ENCODE measurements at regions not wholly inside any gene's neighbourhood (a gene's known extent, or its start where the extent isn't known, plus 50 kb on each side); places are given as distances from the start of the nearest gene placed in this dataset.

GRCh38 chr4:119788349-119789266 is 160.0 kb upstream of the PDE5A start:
- H3K9ac ChIP-seq (ENCODE audit: insufficient read depth, low read length), result no peak overlapping the region
- H2AFZ ChIP-seq (ENCODE audit: low read length), result peak overlapping the region; percentile 37
- H3K27me3 ChIP-seq (ENCODE audit: control insufficient read depth, insufficient read depth, low read length), result no peaks in the 10 kb centered on the region
- no peaks in the 10 kb centered on the region for H3K36me3 ChIP-seq (ENCODE audit: control insufficient read depth, insufficient read depth, low read length)
- no peak overlapping the region for H3K27ac ChIP-seq (ENCODE audit: insufficient read depth, low read length)
- no peak overlapping the region for H3K4me3 ChIP-seq (replicated peaks in 1 of 4; ENCODE audit: control extremely low read depth in 1 of 4, insufficient read depth in 1 of 4, low read depth in 3 of 4, low read length in 4 of 4)
- H4K20me1 ChIP-seq (ENCODE audit: control insufficient read depth, extremely low read depth, insufficient read depth, low read length), result no peaks in the 10 kb centered on the region
- TF ChIP-seq EZH2 (IDR thresholded peaks at IDR 0.05; ENCODE audit: low read length, missing control alignments) (no peak), CTCF (conservative IDR thresholded peaks at IDR 0.05 in 1 of 2, IDR thresholded peaks at IDR 0.05 in 1 of 2; ENCODE audit: low read depth in 1 of 2, low read length in 2 of 2) (no peak)
- H3K9me3 ChIP-seq (ENCODE audit: control insufficient read depth, insufficient read depth, low read depth, low read length), result no peaks in the 10 kb centered on the region
- H3K79me2 ChIP-seq (ENCODE audit: control insufficient read depth, insufficient read depth, low read length), result no peaks in the 10 kb centered on the region
- no peak overlapping the region for H3K4me2 ChIP-seq (ENCODE audit: extremely low read depth, insufficient read depth, low read length)
- H3K4me1 ChIP-seq (ENCODE audit: control insufficient read depth, extremely low read depth, insufficient read depth, low read length), result no peaks in the 10 kb centered on the region
- DNase-seq (ENCODE audit: low read depth in 2 of 2), result no peak

- no peak overlapping the region for H3K27ac ChIP-seq (ENCODE audit: insufficient read depth, low read length)
- no peak overlapping the region for H3K4me3 ChIP-seq (replicated peaks in 1 of 4; ENCODE audit: control extremely low read depth in 1 of 4, insufficient read depth in 1 of 4, low read depth in 3 of 4, low read length in 4 of 4)
- no peaks in the 10 kb centered on the region for H4K20me1 ChIP-seq (ENCODE audit: control insufficient read depth, extremely low read depth, insufficient read depth, low read length)
- H3K9me3 ChIP-seq (ENCODE audit: control insufficient read depth, insufficient read depth, low read depth, low read length), result no peaks in the 10 kb centered on the region
- TF ChIP-seq EZH2 (IDR thresholded peaks at IDR 0.05; ENCODE audit: low read length, missing control alignments) (no peak), CTCF (conservative IDR thresholded peaks at IDR 0.05 in 1 of 2, IDR thresholded peaks at IDR 0.05 in 1 of 2; ENCODE audit: low read depth in 1 of 2, low read length in 2 of 2) (peak; percentile 7 to 40)
- no peak overlapping the region for H3K4me2 ChIP-seq (ENCODE audit: extremely low read depth, insufficient read depth, low read length)
- no peaks in the 10 kb centered on the region for H3K27me3 ChIP-seq (ENCODE audit: control insufficient read depth, insufficient read depth, low read length)
- no peaks in the 10 kb centered on the region for H3K79me2 ChIP-seq (ENCODE audit: control insufficient read depth, insufficient read depth, low read length)
- no peak overlapping the region for H2AFZ ChIP-seq (ENCODE audit: low read length)
- no peak overlapping the region for H3K9ac ChIP-seq (ENCODE audit: insufficient read depth, low read length)
- H3K4me1 ChIP-seq (ENCODE audit: control insufficient read depth, extremely low read depth, insufficient read depth, low read length), result no peaks in the 10 kb centered on the region
- peak; percentile 35 to 52 for DNase-seq (ENCODE audit: low read depth in 2 of 2)
- no peaks in the 10 kb centered on the region for H3K36me3 ChIP-seq (ENCODE audit: control insufficient read depth, insufficient read depth, low read length)
These were observed 157.4 kb upstream of the PDE5A start for GRCh38 chr4:119785963-119786362.

GRCh38 chr4:119783189-119783983 is 154.8 kb upstream of the PDE5A start:
- no peaks in the 10 kb centered on the region for H3K79me2 ChIP-seq (ENCODE audit: control insufficient read depth, insufficient read depth, low read length)
- H3K27me3 ChIP-seq (ENCODE audit: control insufficient read depth, insufficient read depth, low read length), result no peaks in the 10 kb centered on the region
- H3K9ac ChIP-seq (ENCODE audit: insufficient read depth, low read length), result no peak overlapping the region
- H3K27ac ChIP-seq (ENCODE audit: insufficient read depth, low read length), result no peak overlapping the region
- no peaks in the 10 kb centered on the region for H3K36me3 ChIP-seq (ENCODE audit: control insufficient read depth, insufficient read depth, low read length)
- H3K9me3 ChIP-seq (ENCODE audit: control insufficient read depth, insufficient read depth, low read depth, low read length), result no peaks in the 10 kb centered on the region
- H2AFZ ChIP-seq (ENCODE audit: low read length), result no peak overlapping the region
- TF ChIP-seq EZH2 (IDR thresholded peaks at IDR 0.05; ENCODE audit: low read length, missing control alignments) (no peak), CTCF (conservative IDR thresholded peaks at IDR 0.05 in 1 of 2, IDR thresholded peaks at IDR 0.05 in 1 of 2; ENCODE audit: low read depth in 1 of 2, low read length in 2 of 2) (no peak)
- H3K4me2 ChIP-seq (ENCODE audit: extremely low read depth, insufficient read depth, low read length), result no peak overlapping the region
- DNase-seq (ENCODE audit: low read depth in 2 of 2), result no peak
- H3K4me1 ChIP-seq (ENCODE audit: control insufficient read depth, extremely low read depth, insufficient read depth, low read length), result no peaks in the 10 kb centered on the region
- no peaks in the 10 kb centered on the region for H4K20me1 ChIP-seq (ENCODE audit: control insufficient read depth, extremely low read depth, insufficient read depth, low read length)
- H3K4me3 ChIP-seq (replicated peaks in 1 of 4; ENCODE audit: control extremely low read depth in 1 of 4, insufficient read depth in 1 of 4, low read depth in 3 of 4, low read length in 4 of 4), result no peak overlapping the region

Data from fibroblast of lung (primary cell).